SU-DHL-6 (cell line): ENCODE measurements at regions not wholly inside any gene's neighbourhood (a gene's known extent, or its start where the extent isn't known, plus 50 kb on each side); places are given as distances from the start of the nearest gene placed in this dataset.

Experiments
- H2AFZ ChIP-seq: fragments of 200-600 bp; sonication (generic); 2 replicates; pipeline ENCODE4 v1.6.1; 2014; ENCODE audit warnings: low read depth, mild to moderate bottlenecking, moderate library complexity, mixed read lengths, antibody characterized with exemption, low read length; ENCODE audit not compliant: severe bottlenecking
- H3F3A ChIP-seq: fragments of 200-600 bp; shearing (Covaris generic); 2 replicates; pipeline ENCODE4 v1.6.0; 2016; ENCODE audit warnings: antibody characterized with exemption, mild to moderate bottlenecking; ENCODE audit not compliant: insufficient read depth
- H3K27ac ChIP-seq: fragments of 200-600 bp; sonication (generic); 2 replicates; pipeline ENCODE4 v1.5.1; 2016; ENCODE audit warnings: low read depth, mild to moderate bottlenecking, low read length, moderate library complexity, mixed read lengths
- H3K27me3 ChIP-seq: fragments of 200-600 bp; sonication (generic), shearing (Covaris generic); 2 replicates; pipeline ENCODE4 v1.6.0; 2014; ENCODE audit warnings: mild to moderate bottlenecking, low read length
- H3K36me3 ChIP-seq: fragments of 200-600 bp; sonication (generic); 2 replicates; pipeline ENCODE4 v1.6.1; 2014; ENCODE audit warnings: mild to moderate bottlenecking, low read length, mixed read lengths
- H3K4me2 ChIP-seq: fragments of 300-600, 200-600 bp; shearing (Covaris generic), sonication (generic); 2 replicates; pipeline ENCODE4 v1.6.0; 2014; ENCODE audit warnings: low read length, low read depth, mild to moderate bottlenecking; ENCODE audit not compliant: poor library complexity, severe bottlenecking
- H3K4me3 ChIP-seq: fragments of 200-600 bp; sonication (generic); 2 replicates; pipeline ENCODE4 v1.5.1; 2014; ENCODE audit warnings: antibody characterized with exemption, low read length, mild to moderate bottlenecking, mixed read lengths; ENCODE audit not compliant: insufficient read depth, poor library complexity, severe bottlenecking
- H3K79me2 ChIP-seq: fragments of 200-600 bp; sonication (generic); 2 replicates; pipeline ENCODE4 v1.6.1; 2014; ENCODE audit warnings: mild to moderate bottlenecking, low read length, moderate library complexity; ENCODE audit not compliant: insufficient read depth
- H3K9ac ChIP-seq: fragments of 200-600 bp; sonication (generic); 2 replicates; pipeline ENCODE4 v1.7.0; 2014; ENCODE audit warnings: mild to moderate bottlenecking, low read length
- H3K9me2 ChIP-seq: fragments of 200-600 bp; sonication (generic); replicated peaks from 2 replicates; pipeline ENCODE4 v1.6.1; 2014; ENCODE audit warnings: low read length; ENCODE audit not compliant: insufficient read depth
- H3K9me3 ChIP-seq: fragments of 200-600 bp; sonication (generic); 2 replicates; pipeline ENCODE4 v1.6.1; 2014; ENCODE audit warnings: low read length, mixed read lengths; ENCODE audit not compliant: insufficient read depth
- H4K20me1 ChIP-seq: fragments of 200-600 bp; sonication (generic); 2 replicates; pipeline ENCODE4 v1.6.1; 2014; ENCODE audit warnings: low read depth, mild to moderate bottlenecking, antibody characterized with exemption, low read length, moderate library complexity, mixed read lengths
- EZH2phosphoT487 ChIP-seq: fragments of 200-600 bp; sonication (generic), shearing (Covaris generic); conservative IDR thresholded peaks from 2 replicates; pipeline ENCODE4 v1.6.1; 2018; ENCODE audit warnings: mild to moderate bottlenecking, antibody characterized with exemption, low read length, moderate library complexity, mixed read lengths
- TF ChIP-seq, protein P1 (sequence below): fragments of 200-600 bp; sonication (generic); IDR thresholded peaks from one replicate; pipeline ENCODE4 v1.5.1; 2017; ENCODE audit warnings: antibody characterized with exemption, mild to moderate bottlenecking, low read length, moderate library complexity; ENCODE audit not compliant: insufficient read depth, poor library complexity, severe bottlenecking

GRCh38 chr16:63447121-63447520, 1410.9 kb upstream of the CDH8 start:
- Histone ChIP-seq H3K79me2 (no peaks in the 10 kb centered on the region), H3F3A (no peaks in the 10 kb centered on the region), H3K9me3 (no peaks in the 10 kb centered on the region), H3K27ac (no peak overlapping the region), H4K20me1 (no peaks in the 10 kb centered on the region), H2AFZ (no peak overlapping the region), H3K4me3 (no peak overlapping the region), H3K36me3 (no peaks in the 10 kb centered on the region), H3K9ac (no peak overlapping the region), H3K27me3 (no peaks in the 10 kb centered on the region), H3K4me2 (no peak overlapping the region), H3K9me2 (no peaks in the 10 kb centered on the region)
- no peak for TF ChIP-seq EZH2phosphoT487
- TF ChIP-seq, protein P1, sequence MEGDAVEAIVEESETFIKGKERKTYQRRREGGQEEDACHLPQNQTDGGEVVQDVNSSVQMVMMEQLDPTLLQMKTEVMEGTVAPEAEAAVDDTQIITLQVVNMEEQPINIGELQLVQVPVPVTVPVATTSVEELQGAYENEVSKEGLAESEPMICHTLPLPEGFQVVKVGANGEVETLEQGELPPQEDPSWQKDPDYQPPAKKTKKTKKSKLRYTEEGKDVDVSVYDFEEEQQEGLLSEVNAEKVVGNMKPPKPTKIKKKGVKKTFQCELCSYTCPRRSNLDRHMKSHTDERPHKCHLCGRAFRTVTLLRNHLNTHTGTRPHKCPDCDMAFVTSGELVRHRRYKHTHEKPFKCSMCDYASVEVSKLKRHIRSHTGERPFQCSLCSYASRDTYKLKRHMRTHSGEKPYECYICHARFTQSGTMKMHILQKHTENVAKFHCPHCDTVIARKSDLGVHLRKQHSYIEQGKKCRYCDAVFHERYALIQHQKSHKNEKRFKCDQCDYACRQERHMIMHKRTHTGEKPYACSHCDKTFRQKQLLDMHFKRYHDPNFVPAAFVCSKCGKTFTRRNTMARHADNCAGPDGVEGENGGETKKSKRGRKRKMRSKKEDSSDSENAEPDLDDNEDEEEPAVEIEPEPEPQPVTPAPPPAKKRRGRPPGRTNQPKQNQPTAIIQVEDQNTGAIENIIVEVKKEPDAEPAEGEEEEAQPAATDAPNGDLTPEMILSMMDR: no peak

GRCh38 chr16:63442246-63442645, 1406.0 kb upstream of the CDH8 start:
- Histone ChIP-seq H3K9me2 (no peaks in the 10 kb centered on the region), H3K79me2 (no peaks in the 10 kb centered on the region), H3K4me2 (no peak overlapping the region), H3K4me3 (no peak overlapping the region), H3K36me3 (no peaks in the 10 kb centered on the region), H4K20me1 (no peaks in the 10 kb centered on the region), H2AFZ (no peak overlapping the region), H3F3A (no peaks in the 10 kb centered on the region), H3K27me3 (no peaks in the 10 kb centered on the region), H3K9ac (no peak overlapping the region), H3K27ac (no peak overlapping the region), H3K9me3 (no peaks in the 10 kb centered on the region)
- TF ChIP-seq EZH2phosphoT487: no peak
- TF ChIP-seq, protein P1: no peak

- Histone ChIP-seq H3K27me3 (no peaks in the 10 kb centered on the region), H3K36me3 (no peaks in the 10 kb centered on the region), H4K20me1 (no peaks in the 10 kb centered on the region), H3K9ac (no peak overlapping the region), H2AFZ (no peak overlapping the region), H3K9me3 (no peaks in the 10 kb centered on the region), H3K4me3 (no peak overlapping the region), H3K9me2 (no peaks in the 10 kb centered on the region), H3K27ac (no peak overlapping the region), H3K79me2 (no peaks in the 10 kb centered on the region), H3F3A (no peaks in the 10 kb centered on the region), H3K4me2 (no peak overlapping the region)
- TF ChIP-seq, protein P1: no peak
- TF ChIP-seq EZH2phosphoT487: no peak
Observed at GRCh38 chr16:63426275-63426870, 1390.1 kb upstream of the CDH8 start.
